ENCODE measurements at regions not wholly inside any gene's neighbourhood (a gene's known extent, or its start where the extent isn't known, plus 50 kb on each side); places are given as distances from the start of the nearest gene placed in this dataset.
"Not testable (repeated sequence)": the region's sequence is repeated elsewhere in the genome, so short reads cannot be mapped to it uniquely, and the experiment has no call there.

DNA sequence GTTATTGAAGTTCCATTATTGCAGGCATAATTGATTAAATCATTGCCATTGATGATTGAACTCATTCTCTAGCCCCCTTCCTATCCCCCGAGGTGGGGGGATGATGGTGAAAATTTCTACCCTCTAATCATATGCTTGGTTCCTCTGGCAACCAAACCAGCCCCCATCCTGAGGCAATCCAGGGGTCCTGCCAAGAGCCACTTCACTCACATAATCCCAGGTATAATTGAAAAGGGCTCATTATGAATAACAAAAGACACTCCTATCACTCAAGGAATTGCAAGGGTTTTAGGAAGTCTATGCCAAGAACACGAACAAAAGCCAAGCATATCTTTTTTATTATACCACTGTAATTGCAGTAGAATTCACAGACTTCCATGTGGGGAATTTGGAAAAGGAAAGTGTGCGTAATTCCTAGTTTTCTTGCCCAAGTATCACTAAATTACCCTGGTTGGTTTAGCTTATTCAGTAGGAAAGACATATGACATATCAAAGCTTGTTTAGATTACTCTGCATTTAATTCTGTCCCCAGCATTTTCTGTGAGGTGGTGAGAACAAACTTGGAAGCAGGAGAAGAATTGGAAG, 130.7 kb upstream of the TAF11L2 start:
- no peak for DNase-seq

DNA sequence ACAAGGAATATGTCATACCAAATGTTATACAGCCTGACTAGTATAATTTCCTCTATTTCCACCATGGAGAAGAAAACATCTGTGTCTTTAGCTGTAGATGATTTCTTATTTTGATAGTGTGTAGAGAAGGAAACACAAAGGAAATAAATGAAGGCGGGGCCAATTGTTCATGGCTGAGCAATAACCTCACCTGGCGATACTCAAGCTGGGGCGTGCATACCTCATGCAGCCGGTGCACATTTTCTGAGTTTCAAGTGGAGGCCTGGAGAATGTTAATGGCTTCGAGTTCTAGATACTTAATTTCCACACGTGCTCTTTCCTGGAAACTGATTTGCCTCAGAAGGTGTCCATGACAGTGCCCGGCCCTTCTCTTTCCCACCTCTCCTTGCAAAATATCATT, 127.4 kb upstream of the TAF11L2 start:
- no peak for DNase-seq

DNA sequence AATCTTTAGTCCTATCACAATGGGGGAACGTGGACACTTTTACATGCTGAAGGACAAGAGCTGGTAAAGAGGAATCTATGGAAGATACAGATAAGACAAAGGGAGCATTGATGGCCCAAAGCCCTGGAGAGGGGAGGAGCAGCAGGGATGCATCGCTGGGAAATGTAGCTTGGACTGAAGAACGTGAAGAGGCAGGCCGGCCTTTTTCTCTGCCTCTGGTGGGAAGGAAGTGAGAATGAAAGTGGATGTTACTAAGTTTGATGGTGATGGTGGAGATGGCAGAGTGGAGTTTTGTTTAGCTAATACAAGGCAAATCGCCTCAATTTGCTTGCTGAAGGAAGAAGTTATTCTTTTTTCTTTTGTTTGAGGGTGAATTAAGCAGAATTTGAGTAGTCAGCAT, 124.6 kb upstream of the TAF11L2 start:
- DNase-seq, result no peak

DNA sequence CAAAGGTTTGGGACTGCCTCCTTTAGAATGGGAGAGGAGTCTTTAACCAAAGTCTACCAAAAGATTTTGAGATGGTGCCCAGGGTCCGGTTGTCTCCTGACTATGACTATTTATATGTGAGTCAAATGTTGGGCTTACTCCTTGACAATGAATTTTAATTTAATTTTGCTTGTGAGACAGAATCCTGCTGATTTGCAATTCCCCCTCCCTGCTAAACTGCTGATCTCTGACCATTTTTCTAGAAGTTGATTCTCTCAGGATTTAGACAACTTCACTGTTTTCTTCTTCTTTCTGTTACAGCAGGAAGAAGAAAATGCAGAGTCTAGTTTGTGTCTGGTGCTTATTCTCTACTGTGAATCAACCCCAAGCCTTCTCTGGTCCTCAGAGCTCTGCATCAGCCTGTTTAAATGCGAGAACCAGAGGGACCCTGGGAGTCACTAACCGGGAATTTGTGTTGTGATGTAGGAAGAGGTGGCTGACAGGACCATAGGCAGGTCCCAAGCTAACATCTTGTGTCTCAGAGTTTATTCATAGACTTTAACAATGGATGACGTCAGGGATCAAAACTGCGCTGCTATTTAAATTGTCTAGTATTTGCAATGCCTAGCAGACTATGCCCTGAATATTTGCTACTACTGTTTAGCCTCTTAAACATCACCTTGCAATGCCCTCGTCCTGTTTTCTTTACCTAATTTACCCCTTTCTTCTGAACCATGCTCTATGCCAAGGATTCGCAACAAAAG, 124.0 kb upstream of the TAF11L2 start:
- DNase-seq, result no peak

DNA sequence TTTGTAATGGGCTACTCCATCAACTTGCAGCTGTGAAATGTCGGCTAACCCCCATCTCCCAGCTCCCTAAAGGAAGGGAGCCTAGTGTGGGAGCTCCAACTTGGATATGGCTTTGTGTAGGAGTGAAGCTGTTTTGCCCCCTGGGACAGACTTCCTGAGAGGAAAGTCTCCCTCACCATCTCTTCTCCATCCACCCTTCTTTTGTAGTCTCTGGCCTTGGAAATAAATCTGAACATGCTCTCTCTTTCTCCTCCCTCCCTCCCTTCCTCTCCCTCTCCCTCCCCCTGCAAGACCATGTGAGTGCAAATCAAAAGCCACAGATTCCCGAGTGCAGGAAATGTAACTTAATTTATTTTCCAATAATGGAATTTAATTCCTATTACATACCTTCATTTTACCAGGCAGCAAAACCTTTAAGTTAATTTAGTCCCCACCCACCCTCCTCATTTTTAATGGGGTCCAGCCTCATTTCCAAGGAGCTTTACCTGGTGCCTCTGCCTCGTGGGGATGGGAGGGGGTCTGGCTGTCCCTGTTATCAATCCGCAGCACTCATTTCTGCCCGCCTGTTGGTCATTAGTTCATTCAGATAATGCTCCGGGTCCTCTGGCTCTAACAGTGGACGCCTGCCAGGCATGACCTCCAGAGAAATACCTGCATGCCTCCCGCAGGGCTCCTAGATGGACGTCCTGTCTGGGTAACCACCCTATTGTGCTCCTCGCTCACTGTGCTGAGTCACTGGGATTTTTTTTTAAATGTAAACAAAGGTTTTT, 122.9 kb upstream of the TAF11L2 start:
- DNase-seq, result no peak

DNA sequence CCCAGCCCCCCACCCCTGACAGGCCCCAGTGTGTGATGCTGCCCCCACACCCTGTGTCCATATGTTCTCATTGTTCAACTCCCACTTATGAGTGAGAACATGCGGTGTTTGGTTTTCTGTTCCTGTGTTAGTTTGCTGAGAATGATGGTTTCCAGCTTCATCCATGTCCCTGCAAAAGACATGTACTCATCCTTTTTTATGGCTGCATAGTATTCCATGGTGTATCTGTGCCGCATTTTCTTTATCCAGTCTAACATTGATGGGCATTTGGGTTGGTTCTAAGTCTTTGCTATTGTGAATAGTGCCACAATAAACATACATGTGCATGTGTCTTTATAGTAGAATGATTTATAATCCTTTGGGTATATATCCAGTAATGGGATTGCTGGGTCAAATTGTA, 122.1 kb upstream of the TAF11L2 start:
- not testable (repeated sequence) for DNase-seq

DNA sequence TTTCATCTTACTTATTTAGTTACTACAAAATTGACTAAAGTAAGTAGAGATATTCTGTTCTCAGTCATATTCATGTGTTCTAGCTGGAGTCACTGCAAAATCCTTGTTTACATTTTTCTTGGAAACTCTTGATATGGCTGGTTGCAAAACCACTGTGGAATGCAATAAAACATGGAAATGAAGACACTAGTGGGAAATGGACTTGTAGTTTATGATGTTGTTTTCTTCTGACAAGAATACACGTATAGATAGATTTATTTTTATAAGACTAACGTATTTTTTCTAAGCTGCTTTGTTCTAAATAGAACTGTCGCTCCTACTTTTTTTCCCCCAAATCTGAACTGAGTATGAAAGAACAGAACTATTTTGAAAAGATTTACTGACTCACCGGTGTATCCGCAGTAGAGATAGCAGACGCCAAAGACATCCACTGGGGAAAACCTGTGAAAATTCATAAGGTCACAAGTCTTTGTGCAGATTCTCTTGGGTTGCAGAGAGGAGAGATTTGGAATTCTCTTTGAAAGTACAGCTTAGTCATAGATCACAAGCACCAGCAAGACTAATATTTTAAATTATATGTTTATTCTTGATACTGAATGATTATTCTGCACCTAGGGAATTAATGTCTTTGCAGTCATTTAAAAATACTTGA, 119.6 kb upstream of the TAF11L2 start:
- no peak for DNase-seq

DNA sequence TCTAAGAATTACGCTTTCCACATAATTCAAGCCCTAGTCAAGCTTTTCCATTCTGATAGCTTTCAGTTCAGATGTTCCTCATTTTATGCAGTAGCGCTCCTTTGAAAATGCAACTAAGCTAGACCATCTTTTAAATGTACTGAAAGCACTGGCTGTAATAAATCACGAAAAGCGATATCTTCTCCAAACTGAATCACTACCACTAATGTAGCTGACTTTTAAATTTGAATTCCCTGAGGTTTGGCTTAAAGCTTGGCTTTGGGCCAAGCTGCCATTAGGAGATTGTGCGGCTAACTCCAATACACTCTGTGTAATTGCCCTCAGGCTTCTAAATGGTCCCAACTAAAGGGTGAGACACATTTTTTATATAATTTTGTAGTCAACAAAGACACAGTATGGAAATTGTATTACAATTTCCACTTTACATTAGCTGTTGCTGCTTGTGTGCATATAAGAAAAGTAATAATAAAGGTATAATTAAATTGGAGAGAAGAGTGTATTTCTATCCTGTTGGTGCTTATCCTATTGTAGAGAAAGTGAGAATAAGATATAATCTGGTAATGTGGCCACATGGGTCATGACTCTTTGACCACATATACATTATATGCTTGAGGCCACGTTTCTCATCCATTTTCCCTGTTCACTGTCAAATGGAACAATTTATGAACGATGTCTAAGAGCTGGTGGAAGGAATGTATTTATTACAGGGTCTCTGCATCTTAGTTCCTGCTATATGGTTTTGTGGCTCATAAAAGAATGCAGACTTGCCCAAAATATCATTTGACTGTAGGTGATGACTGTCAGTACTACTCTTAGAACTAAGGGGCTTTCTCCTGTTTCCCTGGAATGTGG, 118.7 kb upstream of the TAF11L2 start:
- no peak for DNase-seq

DNA sequence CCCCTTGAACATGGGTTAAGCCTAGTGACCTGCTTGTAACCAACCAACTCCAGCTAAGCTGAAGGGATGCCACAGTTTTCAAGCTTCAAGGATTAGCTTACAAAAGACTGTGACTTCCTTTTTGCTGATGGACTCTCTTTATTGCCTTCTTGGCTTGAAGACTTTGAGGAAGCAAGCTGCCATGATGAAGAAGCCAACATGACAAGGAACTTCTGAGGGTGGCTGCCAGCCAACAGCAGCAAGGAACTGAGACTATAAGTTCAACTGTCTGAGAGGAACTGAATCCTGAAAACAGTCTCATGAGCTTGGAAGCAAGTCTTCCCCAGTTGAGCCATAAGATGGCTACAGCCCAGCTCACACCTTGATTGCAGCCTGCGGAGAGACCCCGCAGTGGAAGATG, 116.1 kb upstream of the TAF11L2 start:
- DNase-seq, result peak; percentile 2 to 40

DNA sequence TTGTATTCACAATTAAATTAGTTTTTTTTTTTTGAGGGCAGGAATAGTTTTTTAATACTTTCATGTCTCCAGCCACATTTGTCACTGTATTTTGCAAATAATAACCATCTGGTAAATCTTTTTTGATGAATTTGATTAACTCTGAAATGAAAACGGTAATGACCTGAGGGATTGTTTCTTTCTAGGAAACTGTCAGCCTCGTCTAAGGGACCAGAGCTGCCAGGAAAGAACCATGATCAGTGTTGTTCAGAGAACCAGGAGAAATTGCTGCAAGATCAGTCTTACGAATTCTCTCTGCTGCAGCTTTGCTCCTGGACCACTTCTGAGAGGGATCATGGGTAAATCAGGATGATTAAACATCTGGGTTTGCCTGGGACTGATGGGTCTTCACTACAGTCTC, 114.5 kb upstream of the TAF11L2 start:
- DNase-seq, result no peak

DNA sequence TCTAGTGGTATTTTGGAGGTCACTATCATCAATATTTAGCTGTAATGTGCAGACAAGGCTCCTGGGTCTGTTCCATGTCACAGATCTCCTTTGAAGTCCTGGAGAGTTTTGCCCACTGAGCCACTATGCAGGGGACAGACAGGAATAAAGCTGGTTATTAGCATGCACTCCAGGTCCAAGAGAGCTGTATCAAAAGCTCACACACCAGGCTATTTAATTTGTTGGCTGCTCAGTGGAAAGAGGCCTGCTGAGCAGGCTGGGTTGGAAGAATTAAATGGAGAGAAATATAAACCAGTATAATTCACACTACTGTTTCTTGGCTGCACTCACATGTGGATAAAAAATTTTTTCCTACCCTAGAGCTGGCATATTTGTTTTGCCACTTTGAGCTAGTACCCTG, 113.8 kb upstream of the TAF11L2 start:
- no peak for DNase-seq

DNA sequence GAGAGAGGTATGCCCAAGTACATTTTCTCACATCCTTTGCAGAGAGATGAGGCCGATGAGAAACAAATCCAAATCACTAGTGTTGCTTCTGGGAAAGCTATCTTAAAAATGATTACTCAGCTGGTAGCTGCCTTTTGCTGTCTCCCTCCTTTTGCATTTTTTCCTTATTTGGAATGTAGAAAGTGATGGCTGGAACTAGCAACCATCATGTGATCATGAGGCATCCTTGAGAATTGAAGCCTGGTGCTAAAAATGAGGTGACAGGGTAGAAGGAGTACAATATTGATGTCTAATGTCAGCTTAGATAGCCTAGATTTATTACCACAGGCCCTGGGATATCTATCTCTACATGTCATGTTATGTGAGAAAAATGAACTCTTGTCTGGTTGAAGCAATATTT, 109.3 kb upstream of the TAF11L2 start:
- no peak for DNase-seq

DNA sequence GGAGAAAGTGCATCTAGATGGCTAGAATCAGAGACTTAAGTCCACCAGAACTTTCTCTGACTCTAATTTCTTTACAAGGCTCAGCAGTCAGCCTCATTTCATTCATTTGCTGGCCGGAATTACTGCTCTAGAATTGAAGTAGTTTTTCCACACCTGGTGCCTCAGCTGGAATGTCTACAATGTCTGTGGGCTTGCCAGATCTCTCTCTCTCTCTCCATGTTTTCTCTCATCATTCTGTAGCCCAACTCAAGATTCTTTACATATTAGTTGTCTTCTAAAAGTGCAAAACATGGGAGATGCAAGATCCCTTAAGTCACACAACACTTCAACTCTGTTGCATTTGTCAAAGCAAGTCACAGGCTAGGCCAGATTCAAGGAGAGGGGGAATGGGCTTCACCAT, 103.9 kb upstream of the TAF11L2 start:
- no peak for DNase-seq

DNA sequence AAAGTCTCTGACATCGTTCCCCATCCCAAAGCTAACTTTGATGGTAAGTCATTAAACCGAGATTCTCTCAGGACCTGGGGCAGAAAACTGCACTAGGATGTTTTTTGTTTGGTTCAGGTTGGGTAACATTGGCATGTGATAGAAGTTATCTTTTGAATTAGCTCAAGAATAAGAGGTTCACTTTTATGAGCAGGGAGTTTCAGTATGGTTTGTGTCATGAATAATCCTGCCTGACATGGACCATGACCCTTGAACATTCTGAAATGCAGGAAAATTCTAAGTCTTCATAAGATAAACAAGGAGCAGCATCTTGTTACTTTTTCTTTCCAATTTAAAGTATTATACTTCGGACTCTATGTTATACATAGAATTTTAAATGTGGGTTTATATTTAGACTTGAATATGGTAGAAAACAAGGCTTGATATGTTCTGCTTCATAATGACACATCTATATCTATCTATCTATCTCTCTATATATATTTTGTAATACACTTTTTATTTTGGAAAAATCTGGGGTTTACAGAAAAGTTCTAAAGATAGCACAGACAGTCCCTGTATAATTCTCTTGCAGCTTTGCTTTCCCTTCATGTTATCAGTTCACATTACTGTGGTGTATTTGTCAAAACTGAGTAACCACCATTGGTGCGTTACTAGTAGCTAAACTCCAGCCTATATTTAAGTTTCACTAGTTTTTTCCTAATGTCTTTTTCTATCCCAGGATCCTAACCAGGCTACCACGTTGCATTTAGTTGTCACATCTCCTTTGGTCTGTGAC, 102.7 kb upstream of the TAF11L2 start:
- DNase-seq, result no peak

DNA sequence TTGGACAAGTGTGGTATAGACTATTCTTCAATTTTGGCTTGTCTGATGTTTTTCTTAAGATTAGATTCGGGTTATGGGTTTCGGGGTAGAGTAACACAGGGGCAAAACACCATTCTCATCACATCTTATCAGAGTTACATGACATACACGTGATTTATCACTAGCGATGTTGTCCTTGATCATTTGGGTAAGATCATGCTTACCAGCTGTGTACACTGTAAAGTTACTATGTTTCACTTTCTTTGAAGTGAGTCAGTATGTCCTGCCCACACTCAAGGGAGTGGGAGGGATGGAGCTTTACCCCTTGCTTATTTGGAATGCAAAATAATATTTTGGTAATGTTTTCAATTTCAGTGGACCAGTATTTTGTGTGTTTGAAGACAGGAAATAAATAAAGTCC, 101.8 kb upstream of the TAF11L2 start:
- DNase-seq, result no peak

DNA sequence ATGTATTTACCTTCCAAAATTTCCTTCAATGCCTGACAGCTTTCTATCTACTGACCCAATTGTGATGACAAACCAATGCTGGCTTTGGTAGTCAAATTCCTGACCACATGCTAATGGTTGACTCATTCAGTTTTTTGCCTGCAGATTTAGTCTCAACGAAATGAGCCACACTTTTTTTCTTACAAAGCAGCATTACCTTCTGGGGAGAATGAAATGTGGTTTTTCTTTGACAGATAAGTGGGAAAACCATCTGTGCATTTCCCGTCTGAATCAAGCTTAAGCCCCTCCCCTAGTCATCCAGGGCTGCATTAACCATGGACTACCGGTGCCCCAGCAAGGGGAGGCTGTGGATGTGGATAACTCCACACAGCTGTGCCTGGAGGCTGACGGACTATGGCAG, 99.6 kb upstream of the TAF11L2 start:
- DNase-seq, result no peak

DNA sequence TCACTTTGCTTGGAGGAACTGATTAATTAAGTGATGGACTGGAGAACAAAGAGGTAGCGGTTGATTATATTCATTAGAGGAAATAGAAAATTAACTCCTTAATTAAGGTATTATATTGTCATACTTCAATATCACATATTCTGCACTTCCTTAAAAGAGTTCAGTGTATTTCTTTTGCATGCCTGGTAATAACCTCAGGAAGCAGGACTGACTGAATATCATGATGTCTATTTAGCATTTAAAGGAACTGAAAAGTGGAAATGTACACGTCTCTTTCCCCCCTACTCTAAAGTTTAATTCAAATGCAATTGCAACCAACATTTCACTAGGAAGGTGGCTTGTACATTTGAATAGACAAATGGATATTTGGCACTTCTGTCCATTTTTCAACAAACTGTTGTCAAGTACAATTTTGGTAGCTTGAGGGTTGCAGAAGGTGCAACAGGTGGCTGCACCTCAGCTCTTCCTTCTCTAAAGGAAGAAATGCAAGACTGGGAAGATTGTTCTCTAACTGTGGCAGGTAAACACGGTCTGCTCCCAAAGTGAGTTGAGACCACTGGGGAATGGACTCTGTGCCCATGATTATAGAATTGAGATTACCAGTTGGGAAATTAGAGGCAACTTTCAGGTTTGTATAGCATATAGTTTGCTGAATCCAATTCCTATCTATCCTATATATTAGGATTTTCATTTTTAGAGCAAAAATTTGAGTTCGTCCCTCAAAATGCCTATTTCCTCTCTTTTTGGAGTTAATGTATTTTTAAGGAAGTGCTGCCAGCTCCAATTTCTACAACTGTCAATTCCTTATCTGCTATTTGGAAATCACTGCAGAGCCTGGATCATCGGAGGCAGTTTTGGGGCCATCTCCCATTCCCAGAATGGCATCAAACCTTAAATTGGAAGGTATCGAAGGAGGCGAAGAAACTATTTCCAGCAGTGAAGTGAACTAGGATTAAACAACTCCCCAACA, 98.9 kb upstream of the TAF11L2 start:
- no peak for DNase-seq

DNA sequence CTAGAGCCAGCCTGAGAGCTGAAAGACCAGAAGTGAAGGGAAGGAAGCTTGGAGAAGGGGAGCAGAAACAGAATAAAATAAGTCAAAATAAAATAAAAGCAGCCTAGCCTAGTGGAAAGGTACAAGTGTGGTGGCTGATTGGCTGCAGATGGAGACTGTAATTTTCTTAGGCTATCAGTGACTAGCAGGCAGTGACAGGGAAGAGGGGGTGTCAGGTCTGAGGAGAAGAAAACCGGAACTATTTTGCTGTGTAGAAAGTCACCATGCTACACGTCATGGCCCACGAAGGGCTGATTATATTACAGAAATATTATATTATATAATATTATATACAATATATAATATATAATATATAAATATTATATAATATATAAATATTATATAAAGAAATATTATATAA, 98.1 kb upstream of the TAF11L2 start:
- DNase-seq, result no peak

DNA sequence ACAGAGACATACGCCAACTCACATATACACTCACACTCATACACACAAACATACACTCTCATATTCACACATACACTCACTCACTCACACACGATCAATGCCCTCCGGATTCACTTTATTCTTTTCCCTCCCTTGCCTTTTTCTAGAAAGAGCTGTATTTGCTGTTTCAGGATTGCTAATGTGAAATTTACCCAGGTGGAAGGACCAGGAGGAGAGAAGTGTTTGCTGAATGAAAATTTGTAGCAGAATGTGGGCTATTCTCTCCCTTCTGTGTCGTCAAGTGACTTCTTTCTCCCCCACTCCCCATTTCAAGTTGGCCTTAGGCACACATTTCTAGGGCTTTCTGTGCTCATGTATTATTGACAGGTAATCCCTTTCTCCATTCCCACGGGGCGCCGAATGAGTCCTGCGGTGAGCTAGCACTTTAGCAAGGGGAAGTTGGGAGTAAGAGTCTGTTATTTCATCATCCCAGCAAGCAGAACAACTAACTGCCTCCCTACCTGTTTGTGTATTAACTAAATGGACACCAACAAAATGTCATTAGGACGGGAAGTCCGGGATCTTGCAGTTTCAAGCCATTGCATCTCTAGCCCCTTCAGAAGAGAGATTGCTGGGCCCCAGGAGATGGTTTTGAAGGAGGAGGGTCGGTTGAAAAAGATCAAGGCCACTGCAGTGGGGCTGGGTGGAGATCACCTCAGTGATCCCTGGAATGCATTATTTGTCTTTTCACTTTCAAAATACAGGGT, 97.1 kb upstream of the TAF11L2 start:
- peak in 1 of 2 donors; percentile 17 for DNase-seq
